K562 (cell line): ENCODE measurements at regions not wholly inside any gene's neighbourhood (a gene's known extent, or its start where the extent isn't known, plus 50 kb on each side); places are given as distances from the start of the nearest gene placed in this dataset.

Source experiments
- ATF7 ChIP-seq: fragments of 450-650 bp; IDR thresholded peaks from 2 replicates; pipeline ENCODE4 v1.7.1; 2014; ENCODE audit warnings: mild to moderate bottlenecking, moderate library complexity
- CREB1 ChIP-seq, 2 experiments: sonication (generic) in 1 of 2; formaldehyde crosslinking in 1 of 2; IDR thresholded peaks; 2 replicates each; pipeline versions ENCODE4 v1.6.1 to v1.8.0; 2012 to 2022; ENCODE audit warnings: inconsistent platforms in 1 of 2, mild to moderate bottlenecking in 1 of 2, missing genetic modification reagents in 1 of 2, moderate library complexity in 1 of 2
- CUX1 ChIP-seq: fragments of 200-800 bp; sonication (Bioruptor generic); IDR thresholded peaks from 2 replicates; pipeline ENCODE4 v1.6.1; 2016; ENCODE audit warnings: missing genetic modification characterization, missing compliant biosample characterization
- MAFG ChIP-seq: fragments of 450-650 bp; conservative IDR thresholded peaks from 2 replicates; pipeline ENCODE4 v1.6.1; 2016; ENCODE audit warnings: missing genetic modification characterization, missing compliant biosample characterization
- MCM5 ChIP-seq: fragments of 450-650 bp; IDR thresholded peaks from 2 replicates; pipeline ENCODE4 v1.6.1; 2016; ENCODE audit warnings: low read depth
- MTF1 ChIP-seq: fragments of 250-450 bp; sonication (Bioruptor Pico); IDR thresholded peaks from 2 replicates; pipeline ENCODE4 v1.9.0; 2021; ENCODE audit warnings: moderate library complexity, mild to moderate bottlenecking, inconsistent platforms, borderline replicate concordance
- NFXL1 ChIP-seq: fragments of 450-650 bp; formaldehyde crosslinking; IDR thresholded peaks from 2 replicates; pipeline ENCODE4 v1.4.0; 2021; ENCODE audit warnings: mild to moderate bottlenecking
- PATZ1 ChIP-seq: fragments of 250-450 bp; sonication (Bioruptor Pico); IDR thresholded peaks from 2 replicates; pipeline ENCODE4 v1.5.0; 2020; ENCODE audit warnings: mild to moderate bottlenecking, borderline replicate concordance
- SIX5 ChIP-seq, 2 experiments: IDR thresholded peaks; 2 replicates each; pipeline ENCODE4 v1.6.1; 2011; ENCODE audit warnings: low read length in 2 of 2, borderline replicate concordance in 1 of 2, low read depth in 1 of 2, mild to moderate bottlenecking in 1 of 2, moderate library complexity in 1 of 2; ENCODE audit not compliant: insufficient read depth in 1 of 2
- THRAP3 ChIP-seq: fragments of 450-650 bp; IDR thresholded peaks from 2 replicates; pipeline ENCODE4 v1.6.1; 2016; ENCODE audit warnings: mild to moderate bottlenecking, inconsistent platforms, borderline replicate concordance
- ZBTB11 ChIP-seq, 3 experiments: fragments of 200-800 bp in 1 of 3; fragments of 250-450 bp in 1 of 3; fragments of 450-650 bp in 1 of 3; sonication (Bioruptor Pico) in 1 of 3; sonication (Bioruptor generic) in 1 of 3; formaldehyde crosslinking in 1 of 3; IDR thresholded peaks; 2 replicates each; pipeline versions ENCODE4 v1.6.1 to v1.8.0; 2016 to 2022; ENCODE audit warnings: mild to moderate bottlenecking in 2 of 3, missing genetic modification characterization in 2 of 3, missing compliant biosample characterization in 1 of 3, moderate library complexity in 1 of 3
- ZKSCAN1 ChIP-seq: fragments of 150-350 bp; IDR thresholded peaks from 2 replicates; pipeline ENCODE4 v1.6.1; 2016; ENCODE audit warnings: low read depth, low read length
- ZNF140 ChIP-seq: fragments of 250-450 bp; sonication (Bioruptor Pico); IDR thresholded peaks from 2 replicates; pipeline ENCODE4 v1.8.0; 2021; ENCODE audit warnings: moderate library complexity, mild to moderate bottlenecking, inconsistent platforms
- ZNF212 ChIP-seq: fragments of 450-650 bp; formaldehyde crosslinking; IDR thresholded peaks from 2 replicates; pipeline ENCODE4 v1.4.0; 2020; ENCODE audit warnings: mild to moderate bottlenecking
- ZNF23 ChIP-seq: fragments of 250-450 bp; sonication (Bioruptor Pico); IDR thresholded peaks from 2 replicates; pipeline ENCODE4 v1.4.0; 2020; ENCODE audit warnings: mild to moderate bottlenecking
- ZNF449 ChIP-seq: fragments of 250-450 bp; sonication (Bioruptor Pico); IDR thresholded peaks from 2 replicates; pipeline ENCODE4 v1.8.0; 2022; ENCODE audit warnings: moderate library complexity, mild to moderate bottlenecking, inconsistent platforms
- ZNF830 ChIP-seq: fragments of 250-450 bp; sonication (Bioruptor Pico); IDR thresholded peaks from 2 replicates; pipeline ENCODE4 v1.5.0; 2021; ENCODE audit warnings: mild to moderate bottlenecking

GRCh38 chr1:8122160-8122476, 96.0 kb upstream of the ERRFI1 start (continued):
- 0 out of 2 replicates have a peak, but pooled peaks have one; percentile 49 for TF ChIP-seq CUX1 (CRISPR knock-in tag)
- TF ChIP-seq PATZ1 (CRISPR knock-in tag) = no peak
- TF ChIP-seq ZNF212 (CRISPR knock-in tag) = no peak
- no peak for TF ChIP-seq ZNF449 (CRISPR knock-in tag)
- no peak for TF ChIP-seq SIX5 (IDR thresholded peaks at IDR 0.05; ENCODE audit: borderline replicate concordance in 1 of 2, insufficient read depth in 1 of 2, low read depth in 1 of 2, low read length in 2 of 2)
- TF ChIP-seq MTF1 (CRISPR knock-in tag) = no peak
- TF ChIP-seq ZKSCAN1 = no peak
- TF ChIP-seq ZNF23 = no peak
- TF ChIP-seq NFXL1 (CRISPR knock-in tag) = no peak
- no peak for TF ChIP-seq ZBTB11 (CRISPR knock-in tag; IDR thresholded peaks at IDR 0.05)
- no peak for TF ChIP-seq ATF7
- TF ChIP-seq ZNF830 (CRISPR knock-in tag) = no peak
- no peak for TF ChIP-seq ZNF140
- no peak for TF ChIP-seq MCM5
- no peak for TF ChIP-seq CREB1 (IDR thresholded peaks at IDR 0.05)
- no peak for TF ChIP-seq CREB1 (CRISPR knock-in tag; IDR thresholded peaks at IDR 0.05)
- TF ChIP-seq MAFG (tag) = peak; percentile 61
- TF ChIP-seq THRAP3 = no peak
